WTC11 (cell line): ENCODE measurements at regions not wholly inside any gene's neighbourhood (a gene's known extent, or its start where the extent isn't known, plus 50 kb on each side); places are given as distances from the start of the nearest gene placed in this dataset.

Source experiments
- ATAC-seq: fragments of 200-7000 bp; cut with Tn5 transposase; 2 replicates; pipeline ENCODE4 v1.10.0; 2021; ENCODE audit warnings: mild to moderate bottlenecking, moderate library complexity
- CTCF ChIA-PET: fragments of 300-600 bp; sonication (Branson Sonifier 250); formaldehyde crosslinking; loops from one replicate; lab custom pipeline; 2021; ENCODE audit warnings: antibody characterized with exemption; lab: Charles Lee
- POLR2A ChIA-PET: fragments of 350-600 bp; sonication (Branson Sonifier 250); formaldehyde crosslinking; loops from one replicate; lab custom pipeline; 2021; ENCODE audit warnings: antibody characterized with exemption; lab: Charles Lee
- DNase-seq: peaks from one replicate; pipeline ENCODE4 v3.0.0; 2021; ENCODE audit warnings: low spot score
- H3K27ac Mint-ChIP-seq: 2 replicates; pipeline ENCODE4 v1.8.0; 2021; ENCODE audit warnings: mixed read lengths
- H3K27me3 Mint-ChIP-seq: 2 replicates; pipeline ENCODE4 v1.8.0; 2021; ENCODE audit warnings: low read depth, mild to moderate bottlenecking, moderate library complexity, mixed read lengths
- H3K36me3 Mint-ChIP-seq: 2 replicates; pipeline ENCODE4 v1.8.0; 2021; ENCODE audit warnings: mixed read lengths
- H3K4me1 Mint-ChIP-seq: 2 replicates; pipeline ENCODE4 v1.8.0; 2022; ENCODE audit warnings: mixed read lengths
- H3K4me3 Mint-ChIP-seq: 2 replicates; pipeline ENCODE4 v1.8.0; 2021; ENCODE audit warnings: mild to moderate bottlenecking, moderate library complexity, mixed read lengths
- H3K9me3 Mint-ChIP-seq: 2 replicates; pipeline ENCODE4 v1.8.0; 2021; ENCODE audit warnings: mixed read lengths
- E2F1 ChIP-seq: sonication (generic); formaldehyde crosslinking; IDR thresholded peaks from 2 replicates; pipeline ENCODE4 v1.8.0; 2022; ENCODE audit warnings: mild to moderate bottlenecking, missing genetic modification reagents
- EMX1 ChIP-seq: fragments of 250-450 bp; sonication (Bioruptor Pico); IDR thresholded peaks from 2 replicates; pipeline ENCODE4 v1.8.0; 2021; ENCODE audit warnings: mild to moderate bottlenecking
- ERG ChIP-seq: fragments of 250-450 bp; sonication (Bioruptor Pico); IDR thresholded peaks from 2 replicates; pipeline ENCODE4 v1.8.0; 2021; ENCODE audit warnings: mild to moderate bottlenecking
- ETV6 ChIP-seq: sonication (generic); formaldehyde crosslinking; IDR thresholded peaks from 2 replicates; pipeline ENCODE4 v1.8.1; 2022; ENCODE audit warnings: mild to moderate bottlenecking, missing genetic modification reagents
- MXD4 ChIP-seq: fragments of 250-450 bp; sonication (Bioruptor Pico); IDR thresholded peaks from 2 replicates; pipeline ENCODE4 v1.8.0; 2021; ENCODE audit warnings: mild to moderate bottlenecking, moderate library complexity, borderline replicate concordance
- NR3C1 ChIP-seq: sonication (generic); formaldehyde crosslinking; conservative IDR thresholded peaks from 2 replicates; pipeline ENCODE4 v1.8.1; 2023; ENCODE audit warnings: low read depth, mild to moderate bottlenecking, missing genetic modification reagents
- PRRX2 ChIP-seq: fragments of 250-450 bp; sonication (Bioruptor Pico); IDR thresholded peaks from 2 replicates; pipeline ENCODE4 v1.8.0; 2021; ENCODE audit warnings: mild to moderate bottlenecking
- ZNF219 ChIP-seq: sonication (generic); formaldehyde crosslinking; IDR thresholded peaks from 2 replicates; pipeline ENCODE4 v1.8.0; 2023; ENCODE audit warnings: missing genetic modification reagents, mild to moderate bottlenecking, borderline replicate concordance
- ZNF281 ChIP-seq: sonication (generic); formaldehyde crosslinking; IDR thresholded peaks from 2 replicates; pipeline ENCODE4 v1.8.0; 2023; ENCODE audit warnings: mild to moderate bottlenecking, missing genetic modification reagents
- ZNF425 ChIP-seq: fragments of 250-450 bp; sonication (Bioruptor Pico); conservative IDR thresholded peaks from 2 replicates; pipeline ENCODE4 v1.9.0; 2021; ENCODE audit warnings: mild to moderate bottlenecking
- ZNF532 ChIP-seq: fragments of 250-450 bp; sonication (Bioruptor Pico); IDR thresholded peaks from 2 replicates; pipeline ENCODE4 v1.9.0; 2021; ENCODE audit warnings: mild to moderate bottlenecking, borderline replicate concordance
- ZSCAN18 ChIP-seq: fragments of 250-450 bp; sonication (Bioruptor Pico); IDR thresholded peaks from 2 replicates; pipeline ENCODE4 v2.1.2; 2022; ENCODE audit warnings: mild to moderate bottlenecking, moderate library complexity

GRCh38 chr2:3126171-3126910, 251.3 kb downstream of the EIPR1 start:
- Mint-ChIP-seq H3K4me3 (no peak overlapping the region), H3K4me1 (peaks cover 12% of the 10 kb centered on the region), H3K27ac (no peak overlapping the region), H3K9me3 (no peaks in the 10 kb centered on the region)
- no peak for ATAC-seq
- ChIA-PET POLR2A (no interaction called here), CTCF (no interaction called here)
- DNase-seq: no peak
- TF ChIP-seq E2F1 (no peak), ZNF532 (CRISPR knock-in tag) (no peak), NR3C1 (no peak), ERG (CRISPR knock-in tag) (no peak), EMX1 (no peak), MXD4 (no peak), ZNF425 (CRISPR knock-in tag) (no peak), ZNF219 (CRISPR knock-in tag) (no peak), PRRX2 (no peak), ETV6 (no peak), ZSCAN18 (CRISPR knock-in tag) (no peak), ZNF281 (CRISPR knock-in tag) (no peak)
- TF ChIP-seq, all 79 proteins: peak for 0
- Mint-ChIP-seq H3K27me3 (no peaks in the 10 kb centered on the region; the same call in 1 of the 2 replicates), H3K36me3 (no peaks in the 10 kb centered on the region)
